ENCODE measurements at regions not wholly inside any gene's neighbourhood (a gene's known extent, or its start where the extent isn't known, plus 50 kb on each side); places are given as distances from the start of the nearest gene placed in this dataset.

DNA sequence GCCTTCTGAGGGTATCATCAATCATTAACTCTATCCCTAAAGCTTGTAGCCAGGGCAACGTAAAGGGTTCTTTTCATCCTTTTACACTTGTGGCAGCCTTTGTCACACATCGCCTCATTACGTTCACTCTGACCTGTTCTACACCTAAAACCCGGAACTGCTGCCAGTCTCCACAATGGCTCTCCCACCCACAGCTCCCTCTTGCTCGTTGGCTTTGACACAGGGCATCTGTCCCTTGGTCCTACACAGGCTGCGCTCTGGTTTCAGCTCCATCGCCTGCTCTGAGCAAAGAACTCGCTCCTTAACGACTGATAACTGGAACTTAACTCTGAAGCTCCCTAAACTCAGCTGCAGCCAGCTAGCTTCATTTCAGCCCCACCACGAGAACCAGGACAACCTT, 112.8 kb upstream of the CTNND2 start:
- TF ChIP-seq, protein P1, sequence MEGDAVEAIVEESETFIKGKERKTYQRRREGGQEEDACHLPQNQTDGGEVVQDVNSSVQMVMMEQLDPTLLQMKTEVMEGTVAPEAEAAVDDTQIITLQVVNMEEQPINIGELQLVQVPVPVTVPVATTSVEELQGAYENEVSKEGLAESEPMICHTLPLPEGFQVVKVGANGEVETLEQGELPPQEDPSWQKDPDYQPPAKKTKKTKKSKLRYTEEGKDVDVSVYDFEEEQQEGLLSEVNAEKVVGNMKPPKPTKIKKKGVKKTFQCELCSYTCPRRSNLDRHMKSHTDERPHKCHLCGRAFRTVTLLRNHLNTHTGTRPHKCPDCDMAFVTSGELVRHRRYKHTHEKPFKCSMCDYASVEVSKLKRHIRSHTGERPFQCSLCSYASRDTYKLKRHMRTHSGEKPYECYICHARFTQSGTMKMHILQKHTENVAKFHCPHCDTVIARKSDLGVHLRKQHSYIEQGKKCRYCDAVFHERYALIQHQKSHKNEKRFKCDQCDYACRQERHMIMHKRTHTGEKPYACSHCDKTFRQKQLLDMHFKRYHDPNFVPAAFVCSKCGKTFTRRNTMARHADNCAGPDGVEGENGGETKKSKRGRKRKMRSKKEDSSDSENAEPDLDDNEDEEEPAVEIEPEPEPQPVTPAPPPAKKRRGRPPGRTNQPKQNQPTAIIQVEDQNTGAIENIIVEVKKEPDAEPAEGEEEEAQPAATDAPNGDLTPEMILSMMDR (IDR thresholded peaks at IDR 0.05): no peak
- TF ChIP-seq POLR2A (IDR thresholded peaks at IDR 0.05): no peak

All from body of pancreas (tissue), 4 donors.